ENCODE measurements at regions not wholly inside any gene's neighbourhood (a gene's known extent, or its start where the extent isn't known, plus 50 kb on each side); places are given as distances from the start of the nearest gene placed in this dataset.
A peak's percentile ranks its signal among the peaks of the same experiment; 100 is the strongest.

DNA sequence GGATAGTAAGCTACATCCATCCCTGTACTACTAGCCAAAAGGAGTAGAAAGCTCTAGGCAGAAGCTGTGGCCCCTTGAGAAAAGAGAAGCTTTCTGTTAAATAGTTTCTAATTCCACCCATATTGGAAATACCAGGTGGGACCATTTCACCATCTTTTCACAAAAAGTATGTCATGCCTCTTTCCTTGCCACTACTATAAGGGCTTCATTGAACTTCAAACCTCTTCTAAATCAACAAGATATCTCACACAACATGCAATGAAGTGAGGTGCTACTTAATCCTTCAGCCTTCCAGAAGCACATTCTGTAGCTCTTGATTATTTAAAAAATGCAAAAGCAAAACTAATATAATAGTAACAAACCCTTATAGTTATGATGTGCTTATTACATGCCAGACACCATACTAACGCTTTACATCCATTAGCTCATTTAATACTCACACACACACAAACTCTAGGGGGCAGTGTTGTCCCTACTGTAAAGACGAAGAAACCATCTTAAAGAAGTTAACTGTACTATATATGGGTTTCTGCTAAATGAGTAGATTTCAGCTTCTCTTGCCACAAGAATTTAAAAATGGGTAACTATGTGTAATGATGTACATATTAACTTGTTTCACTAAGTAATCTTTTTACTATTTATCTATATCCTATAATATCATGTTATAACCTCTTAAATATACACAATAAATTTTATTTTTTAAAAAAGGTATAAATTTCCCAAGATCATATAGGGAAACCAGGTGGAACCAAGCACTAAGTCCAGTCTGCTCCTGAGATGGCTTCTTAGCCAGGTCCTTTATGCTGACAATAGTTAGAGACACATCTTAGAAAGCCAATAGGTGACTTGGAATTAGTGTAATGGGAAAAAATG, 124.4 kb downstream of the RPS29 start:
- peak; percentile 87 to 89 for DNase-seq (ENCODE audit: low read depth in 2 of 2)
- no peak overlapping the region for H3K4me3 ChIP-seq (replicated peaks in 1 of 2; ENCODE audit: low read depth in 2 of 2, low read length in 2 of 2)
- TF ChIP-seq, protein P1, sequence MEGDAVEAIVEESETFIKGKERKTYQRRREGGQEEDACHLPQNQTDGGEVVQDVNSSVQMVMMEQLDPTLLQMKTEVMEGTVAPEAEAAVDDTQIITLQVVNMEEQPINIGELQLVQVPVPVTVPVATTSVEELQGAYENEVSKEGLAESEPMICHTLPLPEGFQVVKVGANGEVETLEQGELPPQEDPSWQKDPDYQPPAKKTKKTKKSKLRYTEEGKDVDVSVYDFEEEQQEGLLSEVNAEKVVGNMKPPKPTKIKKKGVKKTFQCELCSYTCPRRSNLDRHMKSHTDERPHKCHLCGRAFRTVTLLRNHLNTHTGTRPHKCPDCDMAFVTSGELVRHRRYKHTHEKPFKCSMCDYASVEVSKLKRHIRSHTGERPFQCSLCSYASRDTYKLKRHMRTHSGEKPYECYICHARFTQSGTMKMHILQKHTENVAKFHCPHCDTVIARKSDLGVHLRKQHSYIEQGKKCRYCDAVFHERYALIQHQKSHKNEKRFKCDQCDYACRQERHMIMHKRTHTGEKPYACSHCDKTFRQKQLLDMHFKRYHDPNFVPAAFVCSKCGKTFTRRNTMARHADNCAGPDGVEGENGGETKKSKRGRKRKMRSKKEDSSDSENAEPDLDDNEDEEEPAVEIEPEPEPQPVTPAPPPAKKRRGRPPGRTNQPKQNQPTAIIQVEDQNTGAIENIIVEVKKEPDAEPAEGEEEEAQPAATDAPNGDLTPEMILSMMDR (IDR thresholded peaks at IDR 0.05; ENCODE audit: low read depth, low read length): peak; percentile 68

DNA sequence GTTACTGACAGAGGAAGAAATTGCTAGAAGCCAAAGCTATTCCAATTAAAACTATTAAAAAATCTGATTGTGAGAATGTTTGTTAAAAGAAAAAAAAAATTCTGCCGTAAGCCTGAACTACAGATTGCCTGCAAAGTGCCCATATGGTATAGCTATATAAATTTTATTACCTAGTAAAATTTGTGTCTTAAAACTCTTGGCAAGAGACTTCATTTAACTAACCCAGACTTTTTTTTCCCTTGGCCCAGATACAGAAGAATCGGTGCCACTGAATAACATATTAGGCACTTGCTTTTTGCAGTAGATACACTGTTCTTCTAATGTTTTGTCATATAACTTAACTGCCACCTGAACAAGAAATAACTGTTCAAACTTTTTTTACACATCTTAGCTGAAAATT, 125.5 kb downstream of the RPS29 start:
- no peak overlapping the region for H3K4me3 ChIP-seq (replicated peaks in 1 of 2; ENCODE audit: low read depth in 2 of 2, low read length in 2 of 2)
- no peak for DNase-seq (ENCODE audit: low read depth in 2 of 2)
- TF ChIP-seq, protein P1 (IDR thresholded peaks at IDR 0.05; ENCODE audit: low read depth, low read length): no peak

DNA sequence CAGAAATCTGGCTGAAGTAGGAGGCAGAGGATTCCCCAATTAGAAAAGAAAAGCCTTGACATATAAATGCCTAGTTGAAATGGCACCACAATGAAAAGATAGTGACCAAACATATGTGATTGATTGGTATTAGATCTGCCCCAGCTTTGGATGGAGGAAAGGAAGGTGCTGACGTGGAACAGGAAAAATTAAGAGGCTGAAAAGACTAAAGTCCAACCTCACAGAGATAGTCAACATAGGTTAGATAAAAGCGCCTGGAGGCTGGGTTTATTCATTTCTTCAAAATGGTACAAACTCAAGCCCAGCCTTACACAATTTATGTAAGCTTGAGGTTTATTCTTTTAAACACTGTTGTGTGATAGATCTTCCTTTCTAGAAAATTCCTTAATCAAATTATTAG, 129.6 kb downstream of the RPS29 start:
- TF ChIP-seq, protein P1 (IDR thresholded peaks at IDR 0.05; ENCODE audit: low read depth, low read length): no peak
- no peak overlapping the region for H3K4me3 ChIP-seq (replicated peaks in 1 of 2; ENCODE audit: low read depth in 2 of 2, low read length in 2 of 2)
- no peak for DNase-seq (ENCODE audit: low read depth in 2 of 2)

GRCh38 chr14:49451938-49452337, 134.2 kb downstream of the RPS29 start:
- no peak for DNase-seq (ENCODE audit: low read depth in 2 of 2)
- no peak overlapping the region for H3K4me3 ChIP-seq (replicated peaks in 1 of 2; ENCODE audit: low read depth in 2 of 2, low read length in 2 of 2)
- TF ChIP-seq, protein P1 (IDR thresholded peaks at IDR 0.05; ENCODE audit: low read depth, low read length): no peak

- TF ChIP-seq, protein P1 (IDR thresholded peaks at IDR 0.05; ENCODE audit: low read depth, low read length): no peak
- H3K4me3 ChIP-seq (replicated peaks in 1 of 2; ENCODE audit: low read depth in 2 of 2, low read length in 2 of 2): no peak overlapping the region
- DNase-seq (ENCODE audit: low read depth in 2 of 2): no peak
These were observed 136.4 kb downstream of the RPS29 start for GRCh38 chr14:49449749-49450148.

DNA sequence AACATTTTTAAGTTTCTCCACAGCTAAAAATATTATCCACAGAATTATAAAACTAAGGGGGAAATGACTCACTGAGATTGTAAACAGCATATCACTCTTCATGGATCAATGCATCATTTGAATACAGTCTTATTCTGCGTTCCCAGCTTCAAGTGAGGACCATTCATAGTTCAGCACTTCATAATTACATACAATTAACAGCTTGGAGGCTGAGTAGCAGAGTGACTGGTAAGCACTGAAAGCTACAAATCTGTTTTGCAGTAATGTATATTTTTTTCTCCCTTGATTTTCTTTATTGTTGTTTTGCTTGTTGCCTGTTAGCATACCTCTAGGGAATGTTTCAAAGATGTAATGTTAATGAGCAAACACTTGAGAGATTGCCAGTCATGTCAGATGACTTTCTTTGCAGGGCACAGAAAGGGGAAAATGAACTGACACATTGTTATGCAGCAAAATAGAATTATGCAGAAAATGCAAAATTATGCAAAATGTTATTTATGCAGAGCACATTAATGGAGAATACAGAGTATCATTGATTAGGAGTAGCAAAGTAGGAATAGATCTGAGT, 138.6 kb downstream of the RPS29 start:
- no peak overlapping the region for H3K4me3 ChIP-seq (replicated peaks in 1 of 2; ENCODE audit: low read depth in 2 of 2, low read length in 2 of 2)
- TF ChIP-seq, protein P1 (IDR thresholded peaks at IDR 0.05; ENCODE audit: low read depth, low read length): no peak
- no peak for DNase-seq (ENCODE audit: low read depth in 2 of 2)
